ENCODE measurements at regions not wholly inside any gene's neighbourhood (a gene's known extent, or its start where the extent isn't known, plus 50 kb on each side); places are given as distances from the start of the nearest gene placed in this dataset.
"Not testable (repeated sequence)": the region's sequence is repeated elsewhere in the genome, so short reads cannot be mapped to it uniquely, and the experiment has no call there.

- no peak for DNase-seq (ENCODE audit: low spot score)
Observed at GRCh38 chr11:57871231-57871630, 109.6 kb downstream of the CTNND1 start.

GRCh38 chr11:57873196-57873911 is 111.8 kb downstream of the CTNND1 start:
- DNase-seq (ENCODE audit: low spot score) = no peak

GRCh38 chr11:57874981-57875380 is 113.4 kb downstream of the CTNND1 start:
- no peak for DNase-seq (ENCODE audit: low spot score)

GRCh38 chr11:57881647-57882046 is 120.0 kb downstream of the CTNND1 start:
- DNase-seq (ENCODE audit: low spot score) = no peak

- DNase-seq (ENCODE audit: low spot score) = no peak
Observed at GRCh38 chr11:57883630-57884029, 122.0 kb downstream of the CTNND1 start.

GRCh38 chr11:57885298-57886050 is 123.9 kb downstream of the CTNND1 start:
- peak; percentile 20 for DNase-seq (ENCODE audit: low spot score)

- DNase-seq (ENCODE audit: low spot score) = no peak
Observed at GRCh38 chr11:57888386-57888785, 126.8 kb downstream of the CTNND1 start.

GRCh38 chr11:57890521-57890920 is 128.9 kb downstream of the CTNND1 start:
- DNase-seq (ENCODE audit: low spot score) = no peak

GRCh38 chr11:57893200-57893599 is 130.5 kb upstream of the OR9Q1 start:
- DNase-seq (ENCODE audit: low spot score) = not testable (repeated sequence)

- no peak for DNase-seq (ENCODE audit: low spot score)
Observed at GRCh38 chr11:57896361-57897145, 127.1 kb upstream of the OR9Q1 start.

GRCh38 chr11:57899378-57899777 is 124.3 kb upstream of the OR9Q1 start:
- DNase-seq (ENCODE audit: low spot score) = no peak

- DNase-seq (ENCODE audit: low spot score) = no peak
Observed at GRCh38 chr11:57900320-57900719, 123.4 kb upstream of the OR9Q1 start.

- DNase-seq (ENCODE audit: low spot score) = no peak
Observed at GRCh38 chr11:57901278-57901677, 122.4 kb upstream of the OR9Q1 start.

GRCh38 chr11:57901756-57902155 is 121.9 kb upstream of the OR9Q1 start:
- no peak for DNase-seq (ENCODE audit: low spot score)

- no peak for DNase-seq (ENCODE audit: low spot score)
Observed at GRCh38 chr11:57903011-57903410, 120.7 kb upstream of the OR9Q1 start.

- DNase-seq (ENCODE audit: low spot score) = no peak
Observed at GRCh38 chr11:57903441-57904123, 120.1 kb upstream of the OR9Q1 start.

- no peak for DNase-seq (ENCODE audit: low spot score)
Observed at GRCh38 chr11:57904376-57904775, 119.3 kb upstream of the OR9Q1 start.

- DNase-seq (ENCODE audit: low spot score) = no peak
Observed at GRCh38 chr11:57905439-57905838, 118.2 kb upstream of the OR9Q1 start.

- not testable (repeated sequence) for DNase-seq (ENCODE audit: low spot score)
Observed at GRCh38 chr11:57908399-57908798, 115.3 kb upstream of the OR9Q1 start.

GRCh38 chr11:57911522-57911921 is 112.2 kb upstream of the OR9Q1 start:
- DNase-seq (ENCODE audit: low spot score) = not testable (repeated sequence)

GRCh38 chr11:57913715-57914704 is 109.7 kb upstream of the OR9Q1 start:
- no peak for DNase-seq (ENCODE audit: low spot score)

All from AG08396 (cell line).